GM12878 (cell line): ENCODE measurements at regions not wholly inside any gene's neighbourhood (a gene's known extent, or its start where the extent isn't known, plus 50 kb on each side); places are given as distances from the start of the nearest gene placed in this dataset.

ENCODE experiments used
- BMI1 ChIP-seq: fragments of 450-650 bp; IDR thresholded peaks from 2 replicates; pipeline ENCODE4 v1.6.1; 2016; ENCODE audit warnings: mild to moderate bottlenecking, moderate library complexity, borderline replicate concordance
- CEBPB ChIP-seq, 2 experiments: fragments of 150-350 bp in 1 of 2; IDR thresholded peaks; 2 replicates each; pipeline ENCODE4 v1.6.1; 2012 to 2014; ENCODE audit warnings: low read depth in 2 of 2, low read length in 2 of 2, borderline replicate concordance in 1 of 2, inconsistent platforms in 1 of 2
- CHD4 ChIP-seq: fragments of 200-600 bp; sonication (generic); IDR thresholded peaks from 2 replicates; pipeline ENCODE4 v1.6.1; 2016; ENCODE audit warnings: mild to moderate bottlenecking
- EGR1 ChIP-seq, 2 experiments: IDR thresholded peaks; 1 replicate in 1 of 2; 2 replicates in 1 of 2; pipeline ENCODE4 v1.6.1; 2011 to 2012; ENCODE audit warnings: low read depth in 2 of 2, low read length in 2 of 2, borderline replicate concordance in 1 of 2, mild to moderate bottlenecking in 1 of 2, moderate library complexity in 1 of 2
- GATAD2B ChIP-seq: fragments of 450-650 bp; conservative IDR thresholded peaks from 2 replicates; pipeline ENCODE4 v1.6.1; 2017; ENCODE audit warnings: low read depth, mild to moderate bottlenecking, moderate library complexity
- JUND ChIP-seq: IDR thresholded peaks from 2 replicates; pipeline ENCODE4 v1.6.1; 2012; ENCODE audit warnings: low read depth, mild to moderate bottlenecking, low read length, improper control_type of control experiment, moderate library complexity
- MXI1 ChIP-seq: fragments of 150-350 bp; IDR thresholded peaks from 2 replicates; pipeline ENCODE4 v1.6.1; 2011; ENCODE audit warnings: low read depth, mild to moderate bottlenecking, inconsistent platforms, low read length, improper control_type of control experiment
- MYC ChIP-seq: IDR thresholded peaks from 2 replicates; pipeline ENCODE4 v1.6.1; 2011; ENCODE audit warnings: mild to moderate bottlenecking, low read length, moderate library complexity, inconsistent platforms; ENCODE audit not compliant: insufficient read depth, insufficient replicate concordance, insufficient read length, severe bottlenecking
- NKRF ChIP-seq: fragments of 450-650 bp; conservative IDR thresholded peaks from 2 replicates; pipeline ENCODE4 v1.6.1; 2017; ENCODE audit warnings: mild to moderate bottlenecking, moderate library complexity
- PAX8 ChIP-seq: fragments of 450-650 bp; IDR thresholded peaks from 2 replicates; pipeline ENCODE4 v1.6.1; 2017; ENCODE audit warnings: mild to moderate bottlenecking, moderate library complexity
- PML ChIP-seq: IDR thresholded peaks from 2 replicates; pipeline ENCODE4 v1.6.1; 2012; ENCODE audit warnings: low read length, inconsistent platforms
- SIN3A ChIP-seq: IDR thresholded peaks from 2 replicates; pipeline ENCODE4 v1.6.1; 2012; ENCODE audit warnings: low read depth, low read length, improper control_type of control experiment
- SMAD5 ChIP-seq: IDR thresholded peaks from 2 replicates; pipeline ENCODE4 v1.6.1; 2016; ENCODE audit warnings: antibody characterized with exemption, low read depth
- SUPT20H ChIP-seq: IDR thresholded peaks from 2 replicates; pipeline ENCODE4 v1.6.1; 2011; ENCODE audit warnings: low read depth, mild to moderate bottlenecking, low read length, moderate library complexity, borderline replicate concordance; ENCODE audit not compliant: control insufficient read depth
- TCF12 ChIP-seq: IDR thresholded peaks from 2 replicates; pipeline ENCODE4 v1.6.1; 2011; ENCODE audit warnings: low read depth, mild to moderate bottlenecking, low read length
- ZBTB11 ChIP-seq: fragments of 450-650 bp; formaldehyde crosslinking; IDR thresholded peaks from 2 replicates; pipeline ENCODE4 v1.5.0; 2022; ENCODE audit warnings: mild to moderate bottlenecking, missing genetic modification characterization
- ZBTB33 ChIP-seq: fragments of 450-650 bp; IDR thresholded peaks from 2 replicates; pipeline ENCODE4 v1.6.1; 2017; ENCODE audit warnings: mild to moderate bottlenecking
- ZNF207 ChIP-seq: fragments of 450-650 bp; IDR thresholded peaks from 2 replicates; pipeline ENCODE4 v1.6.1; 2014; ENCODE audit warnings: antibody characterized with exemption, mild to moderate bottlenecking, borderline replicate concordance
- TF ChIP-seq, protein P1 (sequence below): fragments of 450-650 bp; IDR thresholded peaks from 2 replicates; pipeline ENCODE4 v1.6.1; 2017; ENCODE audit warnings: mild to moderate bottlenecking, moderate library complexity

GRCh38 chr10:2948127-2948854, 119.1 kb upstream of the PFKP start (continued):
- TF ChIP-seq, protein P1, sequence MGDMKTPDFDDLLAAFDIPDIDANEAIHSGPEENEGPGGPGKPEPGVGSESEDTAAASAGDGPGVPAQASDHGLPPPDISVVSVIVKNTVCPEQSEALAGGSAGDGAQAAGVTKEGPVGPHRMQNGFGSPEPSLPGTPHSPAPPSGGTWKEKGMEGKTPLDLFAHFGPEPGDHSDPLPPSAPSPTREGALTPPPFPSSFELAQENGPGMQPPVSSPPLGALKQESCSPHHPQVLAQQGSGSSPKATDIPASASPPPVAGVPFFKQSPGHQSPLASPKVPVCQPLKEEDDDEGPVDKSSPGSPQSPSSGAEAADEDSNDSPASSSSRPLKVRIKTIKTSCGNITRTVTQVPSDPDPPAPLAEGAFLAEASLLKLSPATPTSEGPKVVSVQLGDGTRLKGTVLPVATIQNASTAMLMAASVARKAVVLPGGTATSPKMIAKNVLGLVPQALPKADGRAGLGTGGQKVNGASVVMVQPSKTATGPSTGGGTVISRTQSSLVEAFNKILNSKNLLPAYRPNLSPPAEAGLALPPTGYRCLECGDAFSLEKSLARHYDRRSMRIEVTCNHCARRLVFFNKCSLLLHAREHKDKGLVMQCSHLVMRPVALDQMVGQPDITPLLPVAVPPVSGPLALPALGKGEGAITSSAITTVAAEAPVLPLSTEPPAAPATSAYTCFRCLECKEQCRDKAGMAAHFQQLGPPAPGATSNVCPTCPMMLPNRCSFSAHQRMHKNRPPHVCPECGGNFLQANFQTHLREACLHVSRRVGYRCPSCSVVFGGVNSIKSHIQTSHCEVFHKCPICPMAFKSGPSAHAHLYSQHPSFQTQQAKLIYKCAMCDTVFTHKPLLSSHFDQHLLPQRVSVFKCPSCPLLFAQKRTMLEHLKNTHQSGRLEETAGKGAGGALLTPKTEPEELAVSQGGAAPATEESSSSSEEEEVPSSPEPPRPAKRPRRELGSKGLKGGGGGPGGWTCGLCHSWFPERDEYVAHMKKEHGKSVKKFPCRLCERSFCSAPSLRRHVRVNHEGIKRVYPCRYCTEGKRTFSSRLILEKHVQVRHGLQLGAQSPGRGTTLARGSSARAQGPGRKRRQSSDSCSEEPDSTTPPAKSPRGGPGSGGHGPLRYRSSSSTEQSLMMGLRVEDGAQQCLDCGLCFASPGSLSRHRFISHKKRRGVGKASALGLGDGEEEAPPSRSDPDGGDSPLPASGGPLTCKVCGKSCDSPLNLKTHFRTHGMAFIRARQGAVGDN = no peak
- TF ChIP-seq CEBPB (IDR thresholded peaks at IDR 0.05; ENCODE audit: borderline replicate concordance in 1 of 2, low read depth in 2 of 2, low read length in 2 of 2) (no peak), PML (no peak), SIN3A (no peak), SMAD5 (no peak), SUPT20H (no peak), MXI1 (no peak), ZBTB33 (no peak), NKRF (no peak), ZNF207 (no peak), CHD4 (no peak), GATAD2B (peak; percentile 44; the same call in 1 of the 2 replicates), BMI1 (no peak), PAX8 (no peak), ZBTB11 (CRISPR knock-in tag) (no peak), MYC (no peak), TCF12 (no peak), EGR1 (IDR thresholded peaks at IDR 0.05; ENCODE audit: borderline replicate concordance in 1 of 2, low read depth in 2 of 2, low read length in 2 of 2) (no peak), JUND (no peak; the same call in 1 of the 2 replicates)
